Gastroesophageal sphincter (tissue), 3 donors: ENCODE measurements at regions not wholly inside any gene's neighbourhood (a gene's known extent, or its start where the extent isn't known, plus 50 kb on each side); places are given as distances from the start of the nearest gene placed in this dataset.

Experiments used
- CTCF ChIP-seq, 4 experiments: fragments of 200-600 bp in 2 of 4; fragments of 450-650 bp in 2 of 4; sonication (generic) in 1 of 4; IDR thresholded peaks; one replicate each; pipeline ENCODE4 v1.5.1; 2017 to 2019; ENCODE audit warnings: antibody characterized with exemption in 4 of 4, mild to moderate bottlenecking in 2 of 4, moderate library complexity in 2 of 4
- EP300 ChIP-seq: sonication (generic); formaldehyde crosslinking; IDR thresholded peaks from one replicate; pipeline ENCODE4 v1.6.1; 2017; ENCODE audit warnings: antibody characterized with exemption, mild to moderate bottlenecking
- POLR2A ChIP-seq, 2 donors: fragments of 450-650 bp; IDR thresholded peaks; one replicate each; pipeline ENCODE4 v1.6.1; 2017; ENCODE audit warnings: antibody characterized with exemption in 2 of 2, mild to moderate bottlenecking in 2 of 2, moderate library complexity in 1 of 2

GRCh38 chr2:46836295-46837111 is 79.1 kb downstream of the MCFD2 start:
- no peak for TF ChIP-seq CTCF (IDR thresholded peaks at IDR 0.05)
- no peak for TF ChIP-seq EP300
- TF ChIP-seq POLR2A (IDR thresholded peaks at IDR 0.05) = no peak
